ENCODE measurements at regions not wholly inside any gene's neighbourhood (a gene's known extent, or its start where the extent isn't known, plus 50 kb on each side); places are given as distances from the start of the nearest gene placed in this dataset.

DNA sequence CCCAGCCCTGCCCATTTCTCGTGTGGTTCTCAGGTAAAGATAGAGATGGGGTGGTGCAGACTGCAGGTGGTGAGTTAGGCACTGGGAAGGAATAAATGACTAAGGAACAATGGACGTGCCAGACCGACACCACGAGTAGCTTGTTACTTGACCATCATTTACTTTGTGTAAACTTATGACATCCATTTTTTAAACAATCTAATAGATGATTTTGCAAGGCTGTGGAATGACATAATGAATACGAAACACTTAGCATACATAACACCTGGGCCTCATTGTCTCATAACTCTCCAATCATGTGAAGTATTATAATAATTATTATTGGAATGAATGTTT lies 137.3 kb upstream of the CPEB2 start:
- TF ChIP-seq, protein P1, sequence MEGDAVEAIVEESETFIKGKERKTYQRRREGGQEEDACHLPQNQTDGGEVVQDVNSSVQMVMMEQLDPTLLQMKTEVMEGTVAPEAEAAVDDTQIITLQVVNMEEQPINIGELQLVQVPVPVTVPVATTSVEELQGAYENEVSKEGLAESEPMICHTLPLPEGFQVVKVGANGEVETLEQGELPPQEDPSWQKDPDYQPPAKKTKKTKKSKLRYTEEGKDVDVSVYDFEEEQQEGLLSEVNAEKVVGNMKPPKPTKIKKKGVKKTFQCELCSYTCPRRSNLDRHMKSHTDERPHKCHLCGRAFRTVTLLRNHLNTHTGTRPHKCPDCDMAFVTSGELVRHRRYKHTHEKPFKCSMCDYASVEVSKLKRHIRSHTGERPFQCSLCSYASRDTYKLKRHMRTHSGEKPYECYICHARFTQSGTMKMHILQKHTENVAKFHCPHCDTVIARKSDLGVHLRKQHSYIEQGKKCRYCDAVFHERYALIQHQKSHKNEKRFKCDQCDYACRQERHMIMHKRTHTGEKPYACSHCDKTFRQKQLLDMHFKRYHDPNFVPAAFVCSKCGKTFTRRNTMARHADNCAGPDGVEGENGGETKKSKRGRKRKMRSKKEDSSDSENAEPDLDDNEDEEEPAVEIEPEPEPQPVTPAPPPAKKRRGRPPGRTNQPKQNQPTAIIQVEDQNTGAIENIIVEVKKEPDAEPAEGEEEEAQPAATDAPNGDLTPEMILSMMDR (IDR thresholded peaks at IDR 0.05; ENCODE audit: control extremely low read depth in 1 of 3, insufficient read depth in 1 of 3, low read depth in 1 of 3, low read length in 3 of 3), result no peak
- TF ChIP-seq POLR2A (IDR thresholded peaks at IDR 0.05; ENCODE audit: control extremely low read depth in 1 of 2, low read depth in 2 of 2, low read length in 2 of 2), result no peak
- no peak for TF ChIP-seq EP300 (IDR thresholded peaks at IDR 0.05; ENCODE audit: borderline replicate concordance in 1 of 2, low read depth in 2 of 2, low read length in 2 of 2)
- no peak for TF ChIP-seq JUN (IDR thresholded peaks at IDR 0.05; ENCODE audit: low read depth, low read length)
- TF ChIP-seq, protein P2, sequence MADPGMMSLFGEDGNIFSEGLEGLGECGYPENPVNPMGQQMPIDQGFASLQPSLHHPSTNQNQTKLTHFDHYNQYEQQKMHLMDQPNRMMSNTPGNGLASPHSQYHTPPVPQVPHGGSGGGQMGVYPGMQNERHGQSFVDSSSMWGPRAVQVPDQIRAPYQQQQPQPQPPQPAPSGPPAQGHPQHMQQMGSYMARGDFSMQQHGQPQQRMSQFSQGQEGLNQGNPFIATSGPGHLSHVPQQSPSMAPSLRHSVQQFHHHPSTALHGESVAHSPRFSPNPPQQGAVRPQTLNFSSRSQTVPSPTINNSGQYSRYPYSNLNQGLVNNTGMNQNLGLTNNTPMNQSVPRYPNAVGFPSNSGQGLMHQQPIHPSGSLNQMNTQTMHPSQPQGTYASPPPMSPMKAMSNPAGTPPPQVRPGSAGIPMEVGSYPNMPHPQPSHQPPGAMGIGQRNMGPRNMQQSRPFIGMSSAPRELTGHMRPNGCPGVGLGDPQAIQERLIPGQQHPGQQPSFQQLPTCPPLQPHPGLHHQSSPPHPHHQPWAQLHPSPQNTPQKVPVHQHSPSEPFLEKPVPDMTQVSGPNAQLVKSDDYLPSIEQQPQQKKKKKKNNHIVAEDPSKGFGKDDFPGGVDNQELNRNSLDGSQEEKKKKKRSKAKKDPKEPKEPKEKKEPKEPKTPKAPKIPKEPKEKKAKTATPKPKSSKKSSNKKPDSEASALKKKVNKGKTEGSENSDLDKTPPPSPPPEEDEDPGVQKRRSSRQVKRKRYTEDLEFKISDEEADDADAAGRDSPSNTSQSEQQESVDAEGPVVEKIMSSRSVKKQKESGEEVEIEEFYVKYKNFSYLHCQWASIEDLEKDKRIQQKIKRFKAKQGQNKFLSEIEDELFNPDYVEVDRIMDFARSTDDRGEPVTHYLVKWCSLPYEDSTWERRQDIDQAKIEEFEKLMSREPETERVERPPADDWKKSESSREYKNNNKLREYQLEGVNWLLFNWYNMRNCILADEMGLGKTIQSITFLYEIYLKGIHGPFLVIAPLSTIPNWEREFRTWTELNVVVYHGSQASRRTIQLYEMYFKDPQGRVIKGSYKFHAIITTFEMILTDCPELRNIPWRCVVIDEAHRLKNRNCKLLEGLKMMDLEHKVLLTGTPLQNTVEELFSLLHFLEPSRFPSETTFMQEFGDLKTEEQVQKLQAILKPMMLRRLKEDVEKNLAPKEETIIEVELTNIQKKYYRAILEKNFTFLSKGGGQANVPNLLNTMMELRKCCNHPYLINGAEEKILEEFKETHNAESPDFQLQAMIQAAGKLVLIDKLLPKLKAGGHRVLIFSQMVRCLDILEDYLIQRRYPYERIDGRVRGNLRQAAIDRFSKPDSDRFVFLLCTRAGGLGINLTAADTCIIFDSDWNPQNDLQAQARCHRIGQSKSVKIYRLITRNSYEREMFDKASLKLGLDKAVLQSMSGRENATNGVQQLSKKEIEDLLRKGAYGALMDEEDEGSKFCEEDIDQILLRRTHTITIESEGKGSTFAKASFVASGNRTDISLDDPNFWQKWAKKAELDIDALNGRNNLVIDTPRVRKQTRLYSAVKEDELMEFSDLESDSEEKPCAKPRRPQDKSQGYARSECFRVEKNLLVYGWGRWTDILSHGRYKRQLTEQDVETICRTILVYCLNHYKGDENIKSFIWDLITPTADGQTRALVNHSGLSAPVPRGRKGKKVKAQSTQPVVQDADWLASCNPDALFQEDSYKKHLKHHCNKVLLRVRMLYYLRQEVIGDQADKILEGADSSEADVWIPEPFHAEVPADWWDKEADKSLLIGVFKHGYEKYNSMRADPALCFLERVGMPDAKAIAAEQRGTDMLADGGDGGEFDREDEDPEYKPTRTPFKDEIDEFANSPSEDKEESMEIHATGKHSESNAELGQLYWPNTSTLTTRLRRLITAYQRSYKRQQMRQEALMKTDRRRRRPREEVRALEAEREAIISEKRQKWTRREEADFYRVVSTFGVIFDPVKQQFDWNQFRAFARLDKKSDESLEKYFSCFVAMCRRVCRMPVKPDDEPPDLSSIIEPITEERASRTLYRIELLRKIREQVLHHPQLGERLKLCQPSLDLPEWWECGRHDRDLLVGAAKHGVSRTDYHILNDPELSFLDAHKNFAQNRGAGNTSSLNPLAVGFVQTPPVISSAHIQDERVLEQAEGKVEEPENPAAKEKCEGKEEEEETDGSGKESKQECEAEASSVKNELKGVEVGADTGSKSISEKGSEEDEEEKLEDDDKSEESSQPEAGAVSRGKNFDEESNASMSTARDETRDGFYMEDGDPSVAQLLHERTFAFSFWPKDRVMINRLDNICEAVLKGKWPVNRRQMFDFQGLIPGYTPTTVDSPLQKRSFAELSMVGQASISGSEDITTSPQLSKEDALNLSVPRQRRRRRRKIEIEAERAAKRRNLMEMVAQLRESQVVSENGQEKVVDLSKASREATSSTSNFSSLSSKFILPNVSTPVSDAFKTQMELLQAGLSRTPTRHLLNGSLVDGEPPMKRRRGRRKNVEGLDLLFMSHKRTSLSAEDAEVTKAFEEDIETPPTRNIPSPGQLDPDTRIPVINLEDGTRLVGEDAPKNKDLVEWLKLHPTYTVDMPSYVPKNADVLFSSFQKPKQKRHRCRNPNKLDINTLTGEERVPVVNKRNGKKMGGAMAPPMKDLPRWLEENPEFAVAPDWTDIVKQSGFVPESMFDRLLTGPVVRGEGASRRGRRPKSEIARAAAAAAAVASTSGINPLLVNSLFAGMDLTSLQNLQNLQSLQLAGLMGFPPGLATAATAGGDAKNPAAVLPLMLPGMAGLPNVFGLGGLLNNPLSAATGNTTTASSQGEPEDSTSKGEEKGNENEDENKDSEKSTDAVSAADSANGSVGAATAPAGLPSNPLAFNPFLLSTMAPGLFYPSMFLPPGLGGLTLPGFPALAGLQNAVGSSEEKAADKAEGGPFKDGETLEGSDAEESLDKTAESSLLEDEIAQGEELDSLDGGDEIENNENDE (IDR thresholded peaks at IDR 0.05; ENCODE audit: insufficient replicate concordance, low read length), result no peak
- TF ChIP-seq NRF1 (IDR thresholded peaks at IDR 0.05; ENCODE audit: low read depth, low read length), result no peak
- no peak for TF ChIP-seq SP2 (IDR thresholded peaks at IDR 0.05; ENCODE audit: low read length)
- TF ChIP-seq TCF12 (IDR thresholded peaks at IDR 0.05; ENCODE audit: low read depth, low read length), result no peak
- TF ChIP-seq FOSL1 (IDR thresholded peaks at IDR 0.05; ENCODE audit: insufficient read depth, low read depth, low read length), result no peak
- TF ChIP-seq EGR1 (IDR thresholded peaks at IDR 0.05; ENCODE audit: borderline replicate concordance, low read depth, low read length), result no peak
- TF ChIP-seq EZH2 (IDR thresholded peaks at IDR 0.05; ENCODE audit: low read depth, low read length, severe bottlenecking), result no peak

All from H1 (cell line).